ENCODE measurements at regions not wholly inside any gene's neighbourhood (a gene's known extent, or its start where the extent isn't known, plus 50 kb on each side); places are given as distances from the start of the nearest gene placed in this dataset.

- no peak overlapping the region for H3K4me2 ChIP-seq (ENCODE audit: low read length)
- H3K27me3 ChIP-seq (ENCODE audit: control insufficient read depth, insufficient read depth, low read length) = no peaks in the 10 kb centered on the region
- H3K36me3 ChIP-seq (ENCODE audit: insufficient read depth, low read length) = no peaks in the 10 kb centered on the region
- no peak overlapping the region for H3K9ac ChIP-seq (ENCODE audit: low read depth, low read length)
- H3K4me1 ChIP-seq (ENCODE audit: control insufficient read depth, insufficient read depth, low read length) = no peaks in the 10 kb centered on the region
- no peak overlapping the region for H3K4me3 ChIP-seq (ENCODE audit: low read length)
- peaks cover 5% of the 10 kb centered on the region for H3K9me3 ChIP-seq (replicated peaks; ENCODE audit: low read length)
These were observed 794.9 kb downstream of the TLE4 start for GRCh38 chr9:80366626-80367025.

DNA sequence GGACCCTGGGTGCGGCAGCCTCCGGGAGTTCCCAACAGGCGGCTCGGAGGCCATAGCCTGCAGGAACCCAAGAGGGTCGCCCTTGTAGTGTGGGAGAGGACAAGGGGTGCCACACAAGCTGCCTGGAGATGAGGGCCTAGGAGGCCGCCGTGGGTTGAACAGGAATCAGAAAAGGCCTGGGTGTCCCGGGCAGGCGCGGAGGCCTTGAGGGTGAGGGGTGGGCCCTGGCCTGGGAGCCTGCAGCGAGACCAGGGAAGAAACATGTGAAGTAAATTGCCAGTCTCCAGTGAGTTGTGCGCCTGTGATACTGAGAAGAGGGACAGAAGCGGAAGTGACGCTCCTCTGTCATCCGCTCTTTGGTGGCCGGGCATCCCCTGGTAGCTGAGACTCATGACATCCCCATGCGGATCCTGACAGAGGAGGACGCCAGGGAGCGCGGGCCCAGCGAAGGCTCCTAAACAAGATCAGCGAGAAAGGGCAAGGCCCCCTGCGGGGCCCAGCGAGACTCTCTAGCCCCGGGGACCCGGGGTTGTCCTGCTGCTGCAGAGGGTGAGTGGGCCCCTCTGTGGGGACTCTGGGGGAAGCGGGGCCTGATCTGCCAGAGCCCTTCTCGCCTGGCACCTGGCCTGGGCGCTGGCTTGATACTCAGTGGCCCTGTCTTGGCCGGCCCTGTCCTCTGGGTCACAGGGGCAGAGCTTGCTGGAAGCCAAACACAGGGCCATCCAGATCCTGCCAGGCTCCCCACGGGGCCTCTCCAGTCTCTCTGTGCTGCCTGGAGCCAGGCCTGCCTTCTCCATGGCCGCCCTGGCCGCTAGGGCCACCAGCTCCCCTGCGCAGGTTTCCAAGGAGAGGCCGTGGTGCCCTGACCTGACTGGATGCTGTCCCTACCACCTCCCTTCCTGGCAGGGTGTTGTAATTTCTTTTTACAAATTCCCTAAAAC lies 788.4 kb downstream of the TLE4 start:
- H3K36me3 ChIP-seq (ENCODE audit: insufficient read depth, low read length) = no peaks in the 10 kb centered on the region
- H3K4me1 ChIP-seq (ENCODE audit: control insufficient read depth, insufficient read depth, low read length) = no peaks in the 10 kb centered on the region
- H3K27me3 ChIP-seq (ENCODE audit: control insufficient read depth, insufficient read depth, low read length) = no peaks in the 10 kb centered on the region
- H3K4me3 ChIP-seq (ENCODE audit: low read length) = no peak overlapping the region
- H3K9ac ChIP-seq (ENCODE audit: low read depth, low read length) = no peak overlapping the region
- no peak overlapping the region for H3K4me2 ChIP-seq (ENCODE audit: low read length)
- H3K9me3 ChIP-seq (replicated peaks; ENCODE audit: low read length) = peaks cover under 1% of the 10 kb centered on the region

DNA sequence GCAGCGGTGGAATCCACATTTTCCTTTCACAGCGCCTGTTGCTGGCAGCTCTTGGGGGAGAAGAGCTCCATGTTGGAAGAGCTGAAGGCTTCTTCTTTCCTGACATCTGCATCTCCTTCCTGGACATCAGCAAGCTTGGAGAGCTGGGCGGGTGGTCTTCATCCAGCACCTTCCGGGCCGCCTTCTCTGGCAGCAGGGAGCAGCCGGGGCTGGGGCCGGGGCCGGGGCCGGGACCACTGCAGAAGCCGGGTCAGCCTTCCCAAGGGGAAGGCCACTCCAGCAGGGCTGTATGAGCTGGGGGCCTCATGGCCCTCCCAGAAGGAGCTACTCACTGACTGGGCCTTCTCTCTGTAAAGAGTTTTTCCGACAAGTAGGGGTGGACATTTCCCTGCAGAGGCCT lies 787.5 kb downstream of the TLE4 start:
- no peaks in the 10 kb centered on the region for H3K36me3 ChIP-seq (ENCODE audit: insufficient read depth, low read length)
- no peak overlapping the region for H3K9ac ChIP-seq (ENCODE audit: low read depth, low read length)
- H3K27me3 ChIP-seq (ENCODE audit: control insufficient read depth, insufficient read depth, low read length) = no peaks in the 10 kb centered on the region
- no peaks in the 10 kb centered on the region for H3K9me3 ChIP-seq (replicated peaks; ENCODE audit: low read length)
- H3K4me1 ChIP-seq (ENCODE audit: control insufficient read depth, insufficient read depth, low read length) = no peaks in the 10 kb centered on the region
- no peak overlapping the region for H3K4me3 ChIP-seq (ENCODE audit: low read length)
- no peak overlapping the region for H3K4me2 ChIP-seq (ENCODE audit: low read length)

- Histone ChIP-seq H3K36me3 (ENCODE audit: insufficient read depth, low read length) (no peaks in the 10 kb centered on the region), H3K4me2 (ENCODE audit: low read length) (no peak overlapping the region), H3K4me1 (ENCODE audit: control insufficient read depth, insufficient read depth, low read length) (no peaks in the 10 kb centered on the region), H3K9me3 (replicated peaks; ENCODE audit: low read length) (no peaks in the 10 kb centered on the region), H3K27me3 (ENCODE audit: control insufficient read depth, insufficient read depth, low read length) (no peaks in the 10 kb centered on the region), H3K9ac (ENCODE audit: low read depth, low read length) (no peak overlapping the region), H3K4me3 (ENCODE audit: low read length) (no peak overlapping the region)
These were observed 781.2 kb downstream of the TLE4 start for GRCh38 chr9:80352967-80353366.

DNA sequence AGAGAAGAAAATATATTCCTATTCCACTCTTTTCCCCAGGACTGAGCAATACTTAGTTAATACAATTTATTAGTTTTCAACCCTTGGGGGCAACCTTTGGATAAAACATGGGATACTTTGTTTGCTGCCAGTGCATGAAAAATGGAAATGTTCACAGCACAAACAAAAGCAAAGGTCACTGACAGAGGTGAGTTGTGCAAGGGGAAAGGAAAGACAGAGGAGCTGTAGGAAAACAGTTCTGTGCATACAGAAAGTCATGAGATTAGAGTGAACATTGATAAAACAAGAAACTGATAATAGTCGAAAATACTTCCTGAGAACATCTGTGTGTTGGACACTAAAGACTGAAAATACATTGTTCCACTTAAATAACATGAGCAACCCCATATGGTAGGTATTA lies 779.8 kb downstream of the TLE4 start:
- H3K9ac ChIP-seq (ENCODE audit: low read depth, low read length) = no peak overlapping the region
- H3K36me3 ChIP-seq (ENCODE audit: insufficient read depth, low read length) = no peaks in the 10 kb centered on the region

GRCh38 chr9:80326105-80326504 lies 754.3 kb downstream of the TLE4 start:
- Histone ChIP-seq H3K4me3 (ENCODE audit: low read length) (no peak overlapping the region), H3K9ac (ENCODE audit: low read depth, low read length) (no peak overlapping the region), H3K9me3 (replicated peaks; ENCODE audit: low read length) (no peaks in the 10 kb centered on the region), H3K36me3 (ENCODE audit: insufficient read depth, low read length) (no peaks in the 10 kb centered on the region), H3K4me2 (ENCODE audit: low read length) (no peak overlapping the region), H3K27me3 (ENCODE audit: control insufficient read depth, insufficient read depth, low read length) (no peaks in the 10 kb centered on the region), H3K4me1 (ENCODE audit: control insufficient read depth, insufficient read depth, low read length) (peaks cover 6% of the 10 kb centered on the region)

More for the DNA sequence above, 779.8 kb downstream of the TLE4 start:
- no peaks in the 10 kb centered on the region for H3K9me3 ChIP-seq (replicated peaks; ENCODE audit: low read length)
- H3K4me2 ChIP-seq (ENCODE audit: low read length) = no peak overlapping the region
- no peaks in the 10 kb centered on the region for H3K4me1 ChIP-seq (ENCODE audit: control insufficient read depth, insufficient read depth, low read length)
- no peaks in the 10 kb centered on the region for H3K27me3 ChIP-seq (ENCODE audit: control insufficient read depth, insufficient read depth, low read length)
- no peak overlapping the region for H3K4me3 ChIP-seq (ENCODE audit: low read length)

DNA sequence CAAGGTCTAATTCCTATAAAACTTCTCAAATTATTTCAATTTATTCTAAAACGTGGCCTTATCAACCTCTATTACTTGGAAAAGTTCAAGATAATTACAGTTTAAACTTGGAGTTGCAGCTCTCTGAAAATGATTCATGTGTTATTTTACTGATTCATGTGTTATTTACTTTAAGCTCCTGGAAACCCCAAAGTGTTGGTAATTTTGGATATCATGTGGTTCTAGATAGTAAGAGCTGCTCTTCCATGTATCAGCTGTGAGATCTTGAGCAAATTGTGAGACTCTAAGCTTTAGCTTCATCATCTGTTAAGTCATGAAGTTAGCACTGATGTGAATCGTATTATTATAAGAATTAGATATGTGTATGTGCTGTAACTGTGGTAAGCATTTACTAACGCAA lies 749.2 kb downstream of the TLE4 start:
- H3K27me3 ChIP-seq (ENCODE audit: control insufficient read depth, insufficient read depth, low read length) = no peaks in the 10 kb centered on the region
- peak overlapping the region; percentile 65 for H3K4me2 ChIP-seq (ENCODE audit: low read length)
- H3K4me3 ChIP-seq (ENCODE audit: low read length) = peak overlapping the region; percentile 33
- H3K9ac ChIP-seq (ENCODE audit: low read depth, low read length) = peak overlapping the region; percentile 36
- no peaks in the 10 kb centered on the region for H3K36me3 ChIP-seq (ENCODE audit: insufficient read depth, low read length)
- peaks cover 15% of the 10 kb centered on the region for H3K4me1 ChIP-seq (ENCODE audit: control insufficient read depth, insufficient read depth, low read length)
- no peaks in the 10 kb centered on the region for H3K9me3 ChIP-seq (replicated peaks; ENCODE audit: low read length)

DNA sequence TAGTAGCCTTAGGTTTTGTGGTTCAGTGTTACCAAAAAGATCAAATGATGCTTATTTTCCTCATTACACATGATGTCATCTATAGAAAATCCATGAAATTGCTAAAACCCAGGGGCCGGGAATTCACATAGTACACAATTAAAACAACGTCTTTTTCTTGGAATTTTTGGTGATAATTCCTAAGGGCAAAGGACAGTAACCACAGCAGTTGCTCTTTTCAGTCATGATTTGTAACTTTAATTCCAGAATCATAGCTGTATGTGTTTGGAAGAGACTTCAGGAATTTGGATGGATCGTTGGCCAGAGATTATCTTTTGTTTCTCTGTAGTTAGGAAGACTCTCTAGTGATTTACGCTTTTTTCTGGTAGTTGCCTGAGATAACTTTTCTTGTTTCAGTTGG lies 748.7 kb downstream of the TLE4 start:
- H3K4me3 ChIP-seq (ENCODE audit: low read length) = peak overlapping the region; percentile 33
- no peaks in the 10 kb centered on the region for H3K27me3 ChIP-seq (ENCODE audit: control insufficient read depth, insufficient read depth, low read length)
- peaks cover 15% of the 10 kb centered on the region for H3K4me1 ChIP-seq (ENCODE audit: control insufficient read depth, insufficient read depth, low read length)
- no peaks in the 10 kb centered on the region for H3K9me3 ChIP-seq (replicated peaks; ENCODE audit: low read length)
- H3K36me3 ChIP-seq (ENCODE audit: insufficient read depth, low read length) = no peaks in the 10 kb centered on the region
- peak overlapping the region; percentile 65 for H3K4me2 ChIP-seq (ENCODE audit: low read length)
- H3K9ac ChIP-seq (ENCODE audit: low read depth, low read length) = peak overlapping the region; percentile 36

DNA sequence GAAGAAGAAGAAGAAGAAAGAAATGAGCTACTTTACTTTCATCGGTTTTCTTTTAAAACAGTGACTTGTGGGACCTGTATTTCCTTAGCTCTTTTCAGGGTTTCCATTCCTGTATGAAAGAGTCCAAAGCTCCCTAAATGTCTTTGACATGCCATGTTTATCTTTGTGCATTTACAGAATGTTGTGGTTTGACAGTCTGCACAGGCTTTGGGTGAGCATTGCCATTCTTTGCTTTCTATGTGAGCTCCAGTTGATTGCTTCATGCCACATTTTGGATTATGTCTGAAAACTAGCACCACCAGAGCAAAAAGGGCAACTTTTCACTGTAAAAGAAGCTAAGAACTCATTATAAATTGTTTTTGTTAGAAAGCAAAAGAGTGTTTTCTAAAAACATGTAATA lies 733.4 kb downstream of the TLE4 start:
- no peaks in the 10 kb centered on the region for H3K27me3 ChIP-seq (ENCODE audit: control insufficient read depth, insufficient read depth, low read length)
- H3K36me3 ChIP-seq (ENCODE audit: insufficient read depth, low read length) = no peaks in the 10 kb centered on the region
- no peak overlapping the region for H3K9ac ChIP-seq (ENCODE audit: low read depth, low read length)
- no peak overlapping the region for H3K4me3 ChIP-seq (ENCODE audit: low read length)
- no peak overlapping the region for H3K4me2 ChIP-seq (ENCODE audit: low read length)
- H3K4me1 ChIP-seq (ENCODE audit: control insufficient read depth, insufficient read depth, low read length) = no peaks in the 10 kb centered on the region
- H3K9me3 ChIP-seq (replicated peaks; ENCODE audit: low read length) = no peaks in the 10 kb centered on the region

DNA sequence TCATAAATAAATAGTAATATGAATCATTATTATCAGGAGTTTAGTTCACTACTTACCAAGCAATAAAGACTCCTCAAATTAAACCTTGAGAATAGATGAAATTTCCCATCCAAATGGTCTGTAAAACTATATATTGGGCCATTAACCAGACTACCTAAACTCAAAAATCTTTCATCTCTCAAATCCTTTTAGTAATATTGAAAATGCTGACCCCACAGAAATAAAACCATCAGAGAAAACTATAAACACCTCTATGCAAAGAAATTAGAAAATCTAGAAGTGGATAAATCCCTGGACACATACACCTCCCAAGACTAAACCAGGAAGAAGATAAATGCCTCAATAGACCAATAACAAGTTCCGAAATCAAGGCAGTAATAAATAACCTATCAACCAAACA lies 723.2 kb downstream of the TLE4 start:
- H3K27me3 ChIP-seq (ENCODE audit: control insufficient read depth, insufficient read depth, low read length) = no peaks in the 10 kb centered on the region
- H3K4me2 ChIP-seq (ENCODE audit: low read length) = no peak overlapping the region
- no peak overlapping the region for H3K4me3 ChIP-seq (ENCODE audit: low read length)
- H3K9ac ChIP-seq (ENCODE audit: low read depth, low read length) = no peak overlapping the region
- no peaks in the 10 kb centered on the region for H3K36me3 ChIP-seq (ENCODE audit: insufficient read depth, low read length)
- H3K9me3 ChIP-seq (replicated peaks; ENCODE audit: low read length) = no peaks in the 10 kb centered on the region
- H3K4me1 ChIP-seq (ENCODE audit: control insufficient read depth, insufficient read depth, low read length) = no peaks in the 10 kb centered on the region

- Histone ChIP-seq H3K36me3 (ENCODE audit: insufficient read depth, low read length) (no peaks in the 10 kb centered on the region), H3K4me3 (ENCODE audit: low read length) (no peak overlapping the region), H3K9ac (ENCODE audit: low read depth, low read length) (no peak overlapping the region)
These were observed 722.6 kb downstream of the TLE4 start for GRCh38 chr9:80294318-80294717.

DNA sequence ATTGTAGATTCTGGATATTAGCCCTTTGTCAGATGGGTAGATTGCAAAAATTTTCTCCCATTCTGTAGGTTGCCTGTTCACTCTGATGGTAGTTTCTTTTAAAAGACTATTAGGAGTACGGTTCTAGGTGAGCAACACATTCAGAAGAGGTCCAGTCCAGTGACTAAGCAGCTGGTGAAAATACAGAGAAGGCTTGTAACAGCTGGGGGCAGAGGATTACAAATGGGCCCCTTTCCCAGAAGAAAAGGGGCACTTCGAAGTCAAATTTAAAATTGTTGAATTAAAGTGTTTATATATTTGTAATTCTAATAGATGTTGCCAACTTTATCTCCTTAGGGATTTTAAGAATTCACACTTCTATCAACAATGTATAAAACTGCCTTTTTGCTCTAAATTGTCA lies 720.5 kb downstream of the TLE4 start:
- H3K4me2 ChIP-seq (ENCODE audit: low read length) = no peak overlapping the region
- no peak overlapping the region for H3K4me3 ChIP-seq (ENCODE audit: low read length)
- H3K9ac ChIP-seq (ENCODE audit: low read depth, low read length) = no peak overlapping the region
- no peaks in the 10 kb centered on the region for H3K27me3 ChIP-seq (ENCODE audit: control insufficient read depth, insufficient read depth, low read length)
- H3K9me3 ChIP-seq (replicated peaks; ENCODE audit: low read length) = no peaks in the 10 kb centered on the region
- H3K36me3 ChIP-seq (ENCODE audit: insufficient read depth, low read length) = no peaks in the 10 kb centered on the region
- no peaks in the 10 kb centered on the region for H3K4me1 ChIP-seq (ENCODE audit: control insufficient read depth, insufficient read depth, low read length)

More at GRCh38 chr9:80294318-80294717, 722.6 kb downstream of the TLE4 start:
- no peaks in the 10 kb centered on the region for H3K4me1 ChIP-seq (ENCODE audit: control insufficient read depth, insufficient read depth, low read length)
- no peaks in the 10 kb centered on the region for H3K9me3 ChIP-seq (replicated peaks; ENCODE audit: low read length)
- no peak overlapping the region for H3K4me2 ChIP-seq (ENCODE audit: low read length)
- H3K27me3 ChIP-seq (ENCODE audit: control insufficient read depth, insufficient read depth, low read length) = no peaks in the 10 kb centered on the region
